Coronary artery (tissue), 2 donors: ENCODE measurements at regions not wholly inside any gene's neighbourhood (a gene's known extent, or its start where the extent isn't known, plus 50 kb on each side); places are given as distances from the start of the nearest gene placed in this dataset.

Experiments
- DNase-seq: peaks from one replicate; pipeline ENCODE4 v3.0.0-alpha.2; 2017; ENCODE audit warnings: low spot score
- H3K27ac ChIP-seq, 2 donors: fragments of 200-600 bp; sonication (generic); one replicate each; pipeline ENCODE4 v1.5.1; 2016 to 2019
- H3K4me3 ChIP-seq: fragments of 200-600 bp; sonication (generic); 2 replicates; pipeline ENCODE4 v1.5.1; 2016; ENCODE audit warnings: mild to moderate bottlenecking, moderate library complexity
- TF ChIP-seq, protein P1 (sequence below): fragments of 200-600 bp; sonication (generic); IDR thresholded peaks from one replicate; pipeline ENCODE4 v1.5.1; 2019; ENCODE audit warnings: antibody characterized with exemption

DNA sequence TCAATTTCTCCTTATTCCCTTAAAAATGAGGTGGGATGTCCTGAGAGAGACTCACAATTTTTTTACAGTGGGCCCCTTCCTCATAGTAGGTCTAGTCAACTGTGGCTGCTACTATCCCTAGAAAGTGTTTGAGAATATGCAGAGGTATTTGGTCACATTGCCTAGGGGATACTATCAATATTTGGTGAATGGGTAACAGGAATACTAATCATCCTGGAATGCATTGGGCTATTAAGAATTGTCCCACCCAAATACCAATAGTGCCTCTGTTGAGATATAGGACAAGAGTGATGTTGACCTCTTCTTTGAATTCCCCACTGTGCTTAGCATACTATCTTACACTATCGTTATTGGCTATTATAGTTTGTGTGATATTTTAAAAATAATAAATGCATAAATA lies 389.4 kb downstream of the DIPK2A start:
- DNase-seq: no peak
- no peak overlapping the region for H3K27ac ChIP-seq
- TF ChIP-seq, protein P1, sequence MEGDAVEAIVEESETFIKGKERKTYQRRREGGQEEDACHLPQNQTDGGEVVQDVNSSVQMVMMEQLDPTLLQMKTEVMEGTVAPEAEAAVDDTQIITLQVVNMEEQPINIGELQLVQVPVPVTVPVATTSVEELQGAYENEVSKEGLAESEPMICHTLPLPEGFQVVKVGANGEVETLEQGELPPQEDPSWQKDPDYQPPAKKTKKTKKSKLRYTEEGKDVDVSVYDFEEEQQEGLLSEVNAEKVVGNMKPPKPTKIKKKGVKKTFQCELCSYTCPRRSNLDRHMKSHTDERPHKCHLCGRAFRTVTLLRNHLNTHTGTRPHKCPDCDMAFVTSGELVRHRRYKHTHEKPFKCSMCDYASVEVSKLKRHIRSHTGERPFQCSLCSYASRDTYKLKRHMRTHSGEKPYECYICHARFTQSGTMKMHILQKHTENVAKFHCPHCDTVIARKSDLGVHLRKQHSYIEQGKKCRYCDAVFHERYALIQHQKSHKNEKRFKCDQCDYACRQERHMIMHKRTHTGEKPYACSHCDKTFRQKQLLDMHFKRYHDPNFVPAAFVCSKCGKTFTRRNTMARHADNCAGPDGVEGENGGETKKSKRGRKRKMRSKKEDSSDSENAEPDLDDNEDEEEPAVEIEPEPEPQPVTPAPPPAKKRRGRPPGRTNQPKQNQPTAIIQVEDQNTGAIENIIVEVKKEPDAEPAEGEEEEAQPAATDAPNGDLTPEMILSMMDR: no peak
- H3K4me3 ChIP-seq: no peak overlapping the region

DNA sequence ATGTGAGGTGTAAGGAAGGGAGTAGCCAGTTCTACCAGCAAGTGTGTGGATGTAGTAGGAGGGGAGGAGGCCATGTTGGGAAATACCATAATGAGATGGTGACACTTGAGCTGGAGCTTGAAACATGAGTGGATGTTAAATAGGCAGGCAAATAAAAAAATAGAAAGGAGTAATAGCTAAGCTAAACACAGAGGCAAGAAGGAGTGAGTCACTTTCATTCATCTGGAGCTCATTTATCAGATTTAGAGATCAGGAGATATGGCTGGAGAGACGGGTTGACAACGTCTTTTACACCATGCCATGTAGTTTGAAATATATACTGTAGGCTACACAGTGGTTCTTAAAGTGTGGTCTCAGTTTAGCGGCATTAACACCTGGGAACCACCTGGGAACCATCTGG lies 390.5 kb downstream of the DIPK2A start:
- TF ChIP-seq, protein P1: no peak
- no peak for DNase-seq
- H3K4me3 ChIP-seq: no peak overlapping the region
- H3K27ac ChIP-seq: no peak overlapping the region

DNA sequence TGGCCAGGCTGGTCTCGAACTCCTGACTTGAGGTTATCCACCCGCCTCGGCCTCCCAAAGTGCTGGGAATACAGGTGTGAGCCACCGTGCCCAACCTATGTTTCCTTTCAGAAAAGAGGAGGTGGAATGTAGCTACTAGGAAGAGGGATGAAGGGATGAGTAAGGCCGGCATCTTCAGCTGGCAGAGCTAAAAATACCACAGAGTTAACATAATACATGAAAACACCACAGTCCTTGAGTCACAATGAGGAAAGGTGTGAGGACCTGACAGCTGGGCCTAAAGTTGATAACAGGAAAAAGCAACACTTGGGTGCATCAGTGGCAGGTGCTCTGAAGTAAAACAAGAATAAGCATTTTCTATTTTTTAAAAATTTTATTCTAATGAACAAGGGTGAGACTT lies 392.2 kb downstream of the DIPK2A start:
- no peak for DNase-seq
- Histone ChIP-seq H3K4me3 (no peak overlapping the region), H3K27ac (no peak overlapping the region)
- TF ChIP-seq, protein P1: no peak

DNA sequence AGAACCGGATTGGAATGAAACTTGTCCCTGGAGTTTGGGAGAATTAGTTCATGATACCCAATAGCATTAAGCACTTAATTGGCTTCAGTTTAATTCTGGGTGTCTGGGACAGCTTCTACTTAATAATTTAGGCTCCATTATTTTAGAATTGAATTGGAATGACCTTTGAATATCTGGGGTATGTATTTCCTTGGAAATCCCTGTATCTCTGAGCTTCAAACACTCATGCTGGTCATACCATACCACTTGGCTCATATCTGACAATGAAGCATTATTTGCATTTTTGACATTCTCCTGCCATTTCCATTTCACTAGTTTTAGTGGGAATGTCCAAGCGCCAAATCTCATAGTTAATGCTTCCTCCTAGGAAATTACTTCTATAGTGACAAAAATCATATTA lies 393.1 kb downstream of the DIPK2A start:
- H3K27ac ChIP-seq: no peak overlapping the region
- TF ChIP-seq, protein P1: no peak
- no peak for DNase-seq
- H3K4me3 ChIP-seq: no peak overlapping the region

DNA sequence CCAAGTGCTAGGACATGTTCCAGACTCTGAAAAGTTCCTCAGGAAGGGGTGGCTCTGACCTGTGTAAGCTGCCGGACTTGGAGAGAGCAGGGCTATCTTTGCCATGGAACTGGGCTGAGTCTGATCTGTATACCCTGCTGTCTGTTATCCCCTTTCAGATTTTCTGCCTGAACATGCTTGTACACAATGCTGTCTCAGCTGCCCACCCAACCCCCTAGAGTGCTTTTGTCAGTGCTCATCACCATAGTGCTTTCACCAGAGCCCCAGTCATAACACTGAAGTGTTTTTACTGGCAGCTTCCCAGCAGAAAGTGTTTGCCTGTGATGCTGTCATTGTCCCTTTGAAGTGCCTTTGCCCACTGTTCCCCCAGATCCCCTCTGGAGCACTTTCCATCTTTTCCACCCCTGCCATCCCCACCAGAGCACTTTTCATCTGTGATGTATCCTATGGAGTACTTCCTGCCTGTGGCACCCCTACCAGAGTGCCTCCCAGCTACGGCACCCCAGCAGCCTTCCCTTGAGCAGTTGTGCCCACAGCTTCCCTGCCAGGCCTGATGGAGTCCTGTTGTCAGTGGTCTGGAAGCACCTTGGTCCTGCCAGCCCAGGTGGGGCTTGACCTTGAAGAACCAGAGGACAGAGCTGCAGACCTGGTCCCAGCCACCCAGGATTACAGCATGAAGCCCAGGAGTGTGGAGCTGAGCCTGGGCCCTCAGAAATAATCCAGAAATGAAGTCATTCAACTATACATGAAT lies 397.7 kb downstream of the DIPK2A start:
- no peak for DNase-seq
- Histone ChIP-seq H3K27ac (no peak overlapping the region), H3K4me3 (no peak overlapping the region)
- TF ChIP-seq, protein P1: no peak

DNA sequence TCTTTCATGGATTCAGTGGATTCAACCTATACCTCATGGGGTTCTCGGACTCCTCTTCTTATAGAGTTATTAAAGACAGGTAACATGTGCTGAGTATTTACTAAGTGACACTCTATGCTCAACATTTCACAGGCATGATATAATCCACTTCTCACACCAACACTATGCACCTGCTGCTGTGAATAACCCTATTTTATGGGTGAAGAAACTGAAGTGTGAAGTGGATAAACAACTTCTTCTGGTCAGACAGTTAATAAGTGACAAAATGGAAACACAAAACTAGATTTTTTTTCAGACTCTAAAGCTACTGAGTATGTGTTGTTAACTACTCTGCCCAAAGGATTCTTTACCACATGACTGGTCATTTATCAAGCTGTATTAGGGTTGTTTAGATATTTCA lies 403.5 kb downstream of the DIPK2A start:
- H3K4me3 ChIP-seq: no peak overlapping the region
- H3K27ac ChIP-seq: no peak overlapping the region
- DNase-seq: no peak
- TF ChIP-seq, protein P1: no peak

DNA sequence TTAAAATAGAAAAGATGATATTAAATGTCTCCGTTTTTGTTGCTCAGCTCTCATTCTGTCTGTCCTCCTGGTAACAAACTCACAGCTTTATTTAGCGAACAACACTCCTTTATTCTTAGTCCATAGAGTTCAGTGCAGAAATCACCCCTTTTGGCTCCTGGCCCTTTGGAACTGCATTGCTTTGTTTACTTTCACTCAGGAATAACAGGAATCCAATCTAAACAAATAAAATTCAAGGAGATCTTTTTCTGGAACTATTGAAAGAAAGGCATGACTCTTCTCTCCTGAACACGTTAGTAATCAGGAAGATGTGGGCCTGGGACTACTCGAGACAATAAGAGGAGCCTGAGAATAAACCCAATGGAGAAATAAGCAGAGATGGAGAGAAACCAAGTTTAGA lies 409.2 kb downstream of the DIPK2A start:
- TF ChIP-seq, protein P1: no peak
- no peak for DNase-seq
- Histone ChIP-seq H3K27ac (no peak overlapping the region), H3K4me3 (no peak overlapping the region)
